NCI-H774 (cell line): ENCODE measurements at regions not wholly inside any gene's neighbourhood (a gene's known extent, or its start where the extent isn't known, plus 50 kb on each side); places are given as distances from the start of the nearest gene placed in this dataset.
"Not testable (repeated sequence)": the region's sequence is repeated elsewhere in the genome, so short reads cannot be mapped to it uniquely, and the experiment has no call there.

Experiments used
- DNase-seq: peaks from one replicate; lab custom pipeline; 2025; lab: John Stamatoyannopoulos, UW

DNA sequence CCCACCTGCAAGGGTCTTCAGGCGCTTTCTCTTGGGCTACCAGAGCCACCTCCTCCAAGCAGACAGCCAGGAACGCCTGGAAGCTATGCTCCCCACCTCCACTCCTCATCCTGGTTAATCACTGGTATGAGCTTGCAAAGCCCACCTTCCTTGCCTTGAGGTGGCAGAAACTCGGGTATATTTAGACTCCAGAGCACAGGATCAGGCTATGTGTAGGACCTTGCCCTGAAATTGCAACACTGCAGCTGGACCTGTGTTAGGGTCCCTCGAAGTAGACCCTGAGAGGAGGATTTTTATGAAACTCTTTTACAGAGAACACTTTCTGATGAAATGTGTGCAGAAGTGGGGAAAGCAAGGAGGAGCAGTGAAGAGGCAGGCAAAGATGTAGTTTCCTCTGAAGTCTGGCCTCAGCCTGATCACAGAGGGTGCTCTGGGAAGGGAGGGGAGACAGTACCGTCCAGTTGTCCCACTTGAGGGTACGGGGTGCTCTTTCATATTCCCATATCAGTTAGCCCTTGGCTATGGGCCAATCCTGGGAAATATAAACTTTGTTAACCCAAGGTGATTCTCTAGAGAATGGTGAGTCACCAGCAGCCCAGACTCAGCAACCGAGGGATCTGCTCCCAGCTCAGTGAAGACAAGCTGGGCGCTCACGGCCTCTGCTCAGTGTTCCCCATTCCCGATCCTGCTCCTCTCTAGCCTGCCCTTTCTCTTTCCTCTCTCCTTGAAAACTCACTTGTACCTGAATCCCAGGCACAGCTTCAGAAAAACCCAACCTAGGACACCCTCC is 157.9 kb downstream of the UQCRFS1 start:
- no peak for DNase-seq

DNA sequence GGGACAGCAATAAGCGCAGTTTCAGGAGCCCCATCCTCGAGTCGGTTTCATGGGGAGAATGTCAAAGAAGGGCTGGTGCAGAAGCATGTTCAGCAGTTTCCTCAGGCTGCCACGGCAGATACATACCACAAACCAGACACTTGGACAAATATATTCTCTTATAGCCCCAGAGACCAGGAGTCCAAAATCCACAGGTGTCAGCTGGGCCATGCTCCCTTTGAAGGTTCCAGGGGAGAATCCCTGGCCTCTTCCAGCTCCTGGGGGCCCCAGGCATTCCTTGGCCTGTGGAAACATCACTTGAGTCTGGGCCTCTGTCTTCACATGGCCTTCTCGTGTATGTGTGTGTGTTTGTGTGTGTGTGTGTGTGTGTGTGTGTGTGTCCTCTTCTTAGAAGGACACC is 164.1 kb downstream of the UQCRFS1 start:
- no peak for DNase-seq

DNA sequence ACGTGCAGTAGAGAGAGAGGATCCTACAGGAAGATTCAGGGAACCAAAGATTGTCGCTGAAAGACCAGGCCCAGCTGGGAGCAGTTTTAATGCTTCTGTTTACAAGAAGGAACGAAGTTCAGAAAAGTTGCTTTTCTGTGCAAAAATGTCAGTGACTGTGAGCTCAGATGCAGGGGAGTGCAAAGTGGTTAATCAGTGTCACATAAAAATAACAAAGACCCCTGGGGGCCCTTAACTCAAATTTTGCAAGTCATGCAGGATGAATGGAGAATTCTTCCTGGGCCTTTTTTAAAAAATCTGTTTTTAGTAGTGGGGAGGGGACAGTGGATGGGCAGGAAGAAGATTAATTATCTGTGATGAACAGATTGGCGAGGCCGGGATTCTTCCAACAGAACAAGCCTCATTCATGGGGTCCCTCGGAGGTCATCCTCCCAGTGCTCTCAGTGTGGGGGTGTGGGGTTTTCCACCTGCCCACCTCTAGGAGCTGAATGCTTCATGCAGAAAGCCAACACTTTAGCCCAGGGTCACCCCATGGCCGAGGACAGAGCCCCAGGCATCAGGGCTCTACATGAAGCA is 167.2 kb downstream of the UQCRFS1 start:
- no peak for DNase-seq

DNA sequence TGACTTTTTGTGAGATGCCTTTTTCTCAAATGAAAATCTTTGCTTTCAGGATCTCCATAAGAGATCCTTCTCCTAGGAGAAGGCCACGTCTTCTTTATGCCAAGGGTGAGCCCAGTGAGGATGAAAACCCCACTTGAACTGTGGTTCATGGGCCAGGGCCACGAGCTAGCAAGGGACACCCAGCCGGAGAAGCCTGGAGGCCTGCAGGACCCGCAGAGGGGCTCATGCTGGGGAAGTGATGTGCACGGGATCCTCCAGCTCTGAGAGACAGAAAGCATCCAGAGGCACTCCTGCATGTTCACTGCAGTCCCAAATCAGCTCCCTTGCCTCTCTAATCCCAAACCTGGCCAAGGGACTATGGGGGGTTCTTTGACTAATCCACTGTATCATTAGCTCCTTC is 168.9 kb downstream of the UQCRFS1 start:
- no peak for DNase-seq

DNA sequence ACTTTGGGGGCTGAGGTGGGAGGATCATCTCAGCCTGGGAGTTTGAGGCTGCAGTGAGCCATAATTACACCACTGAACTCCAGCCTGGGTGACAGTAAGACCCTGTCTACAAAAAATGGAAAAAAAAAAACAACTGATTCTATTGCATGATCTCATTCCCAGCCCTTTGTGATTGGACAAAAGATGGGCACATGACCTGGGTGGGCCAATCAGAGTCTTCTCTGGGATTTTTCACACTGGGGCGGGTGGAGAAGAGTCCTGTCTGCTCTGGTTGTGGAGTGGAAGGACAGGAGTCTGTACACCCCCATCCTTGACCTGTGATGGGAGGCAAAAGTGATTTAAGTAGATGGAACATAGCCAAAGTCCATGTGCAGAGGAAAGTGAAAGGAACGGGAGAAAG is 170.5 kb downstream of the UQCRFS1 start:
- no peak for DNase-seq

DNA sequence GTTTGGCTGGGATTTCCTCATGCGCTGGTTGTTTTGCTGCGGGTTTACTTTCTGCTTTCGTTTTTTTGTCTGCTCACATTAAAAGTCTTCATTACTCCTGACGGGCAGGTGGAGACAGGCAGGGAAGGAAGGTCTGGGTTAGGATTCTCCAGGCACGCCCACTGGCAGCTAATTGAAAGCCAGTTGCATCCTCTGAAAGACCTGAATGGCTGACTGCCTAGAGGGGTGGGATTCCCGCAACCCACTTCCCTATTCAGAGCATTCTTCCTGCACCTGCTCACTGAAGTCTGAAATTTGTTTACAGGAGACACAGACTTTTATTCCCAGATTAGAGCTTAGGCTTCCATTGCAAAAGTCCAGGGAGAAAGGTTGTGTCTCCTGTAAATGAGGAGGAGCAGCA is 172.0 kb downstream of the UQCRFS1 start:
- peak; percentile 64 for DNase-seq

DNA sequence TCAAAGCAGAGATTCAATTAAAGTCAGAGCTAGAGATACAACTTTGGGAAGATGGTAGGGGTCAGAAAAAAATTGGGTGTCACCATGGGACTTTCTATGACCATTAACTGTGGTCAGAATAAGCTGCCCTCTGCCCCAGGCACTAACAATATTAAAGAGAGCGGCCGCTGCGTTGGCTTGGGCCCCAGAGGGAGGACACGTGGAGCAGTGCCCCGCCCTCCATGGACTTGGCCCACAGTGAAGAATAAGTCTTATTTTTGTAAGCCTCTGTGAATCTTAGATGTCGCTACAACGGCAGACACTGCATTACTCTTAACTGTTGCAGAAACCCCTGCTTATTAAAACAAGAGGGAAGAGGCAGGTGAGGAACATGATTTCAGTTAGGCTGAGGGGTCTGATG is 172.7 kb downstream of the UQCRFS1 start:
- DNase-seq: no peak

DNA sequence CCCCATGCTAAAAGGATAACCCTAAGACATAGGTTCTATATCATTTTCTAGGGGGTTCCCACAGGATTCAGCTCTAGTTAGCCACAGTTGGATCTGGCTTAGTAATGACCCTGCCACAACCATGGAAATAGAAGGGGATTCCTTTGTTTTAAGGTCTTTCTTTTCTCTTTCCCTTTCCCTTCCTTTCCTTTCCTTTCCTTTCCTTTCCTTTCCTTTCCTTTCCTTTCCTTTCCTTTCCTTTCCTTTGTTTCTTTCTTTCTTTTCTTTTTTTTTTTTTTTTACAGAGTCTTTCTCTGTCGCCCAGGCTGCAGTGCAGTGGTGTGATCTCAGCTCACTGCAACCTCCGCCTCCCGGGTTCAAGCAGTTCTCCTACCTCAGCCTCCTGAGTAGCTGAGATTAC is 173.9 kb downstream of the UQCRFS1 start:
- DNase-seq: not testable (repeated sequence)

DNA sequence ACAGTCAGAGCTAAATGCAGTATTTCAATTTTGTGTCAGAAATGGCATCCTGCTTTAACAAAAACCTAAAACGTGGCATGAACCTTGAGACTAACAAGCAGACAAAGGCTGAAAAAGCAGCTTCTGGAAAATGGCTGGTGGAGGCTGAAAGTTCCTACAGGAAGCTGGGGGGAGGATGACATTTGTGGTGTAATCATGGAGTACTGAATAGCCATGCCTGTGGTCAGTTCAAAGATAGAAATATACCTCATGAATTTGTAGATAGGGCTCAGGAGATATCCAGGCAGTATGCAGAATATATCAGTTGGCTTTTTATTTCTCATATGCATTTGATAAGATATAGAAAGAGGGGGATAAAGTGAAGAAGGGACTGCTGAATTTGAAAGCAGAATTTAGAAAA is 181.7 kb downstream of the UQCRFS1 start:
- DNase-seq: no peak

DNA sequence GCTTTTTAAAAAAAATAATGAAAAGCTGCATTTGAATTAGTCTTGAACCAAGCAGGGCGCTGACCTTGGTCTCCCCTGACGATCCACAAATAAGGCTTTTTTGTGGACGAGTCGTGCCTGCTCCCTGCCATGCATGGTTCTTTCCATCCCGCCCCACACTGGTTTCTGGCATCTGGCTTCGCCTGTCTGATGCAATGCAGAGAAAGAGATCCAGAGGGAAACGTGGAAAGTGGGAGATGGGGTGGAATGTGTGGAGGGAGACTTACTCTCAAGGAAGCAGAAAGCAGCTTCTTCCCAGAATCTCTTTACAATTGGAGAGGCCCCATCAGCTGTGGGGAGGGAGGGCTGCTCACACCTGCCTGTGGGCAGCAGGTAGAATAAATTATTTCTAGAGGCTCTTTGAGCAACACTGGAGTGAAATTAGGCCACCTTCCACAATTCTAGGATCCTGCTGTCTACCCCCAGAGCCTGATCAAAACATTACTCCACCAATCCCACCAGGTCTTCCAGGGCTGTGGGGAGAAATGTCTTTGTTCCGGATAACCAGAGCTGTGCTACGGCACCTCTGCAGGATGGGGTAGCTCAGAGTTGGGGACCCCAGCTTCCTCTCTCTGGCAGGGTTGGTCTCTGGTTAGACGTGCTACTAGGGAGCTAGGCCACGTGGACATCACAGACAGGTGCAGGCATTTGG is 183.5 kb downstream of the UQCRFS1 start:
- DNase-seq: no peak

DNA sequence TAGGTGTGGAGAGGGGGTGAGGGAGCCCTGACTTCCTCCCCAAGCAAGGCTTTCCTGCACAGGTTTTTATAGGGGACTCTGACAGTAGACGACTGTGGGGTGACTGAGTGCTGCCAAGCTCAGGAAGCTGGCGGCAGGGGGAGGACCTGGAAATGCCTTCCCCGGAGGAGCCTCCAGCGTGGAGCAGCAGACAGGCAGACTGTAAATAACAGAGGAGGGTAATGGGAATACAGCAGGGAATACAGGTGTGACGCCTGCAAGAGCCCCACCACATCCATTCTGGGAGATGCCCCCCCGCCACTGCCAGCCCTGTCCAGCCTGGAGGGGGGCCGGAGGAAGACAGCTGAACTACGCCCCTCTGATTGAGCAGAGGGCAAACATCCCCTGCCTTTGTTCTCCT is 190.4 kb downstream of the UQCRFS1 start:
- DNase-seq: no peak

DNA sequence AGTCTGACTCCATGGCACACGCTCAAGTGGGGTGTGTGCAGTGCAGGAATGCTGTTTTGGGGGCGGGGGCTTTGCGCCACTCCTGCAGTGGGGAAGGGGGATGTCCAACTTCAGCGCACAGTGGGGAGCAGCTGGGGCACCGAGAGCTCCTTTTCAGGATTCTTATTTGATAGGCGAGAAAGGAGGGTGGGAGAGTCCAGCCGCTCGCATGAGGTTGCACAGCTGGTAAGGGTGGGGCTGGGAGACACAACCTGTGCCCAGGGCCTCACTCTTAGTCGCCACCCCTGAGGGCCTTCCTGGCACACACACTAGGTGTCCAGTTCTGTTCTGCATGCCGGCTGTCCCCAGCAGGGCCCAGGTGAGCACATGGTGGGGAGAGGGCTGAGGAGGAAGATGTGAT is 190.8 kb downstream of the UQCRFS1 start:
- DNase-seq: no peak

DNA sequence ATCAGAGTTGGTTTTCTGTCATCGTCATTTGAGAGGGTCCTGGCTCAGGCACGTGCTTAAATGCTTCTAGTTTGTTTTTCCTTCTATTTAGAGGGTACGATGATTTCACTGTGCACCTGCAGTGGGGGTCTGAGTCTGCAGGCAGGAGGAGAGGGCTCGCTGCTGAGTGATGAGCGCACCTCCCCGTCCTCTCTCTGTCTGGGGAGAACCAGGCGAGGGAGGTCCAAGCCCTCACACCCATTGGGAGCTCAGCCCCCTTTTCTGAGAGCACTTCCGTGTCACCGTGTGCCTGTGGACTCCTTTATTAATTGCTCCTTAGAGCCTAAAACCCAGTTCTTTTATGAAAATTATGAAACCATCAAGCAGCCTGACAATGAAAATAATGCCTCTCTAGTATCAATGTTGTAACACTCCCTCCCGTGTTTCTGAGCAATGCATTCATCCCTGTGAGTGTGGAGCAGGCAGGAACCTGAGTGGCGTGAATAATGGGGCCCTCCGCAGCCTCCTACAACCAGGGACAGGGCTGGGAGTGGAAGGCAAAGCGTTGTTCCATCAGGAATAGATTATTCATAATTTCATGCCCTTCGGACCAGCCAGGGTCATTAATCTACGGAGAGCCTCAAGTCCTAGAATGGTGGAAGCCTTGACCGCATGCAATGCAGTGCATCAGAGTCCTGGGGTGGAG is 191.6 kb downstream of the UQCRFS1 start:
- no peak for DNase-seq

DNA sequence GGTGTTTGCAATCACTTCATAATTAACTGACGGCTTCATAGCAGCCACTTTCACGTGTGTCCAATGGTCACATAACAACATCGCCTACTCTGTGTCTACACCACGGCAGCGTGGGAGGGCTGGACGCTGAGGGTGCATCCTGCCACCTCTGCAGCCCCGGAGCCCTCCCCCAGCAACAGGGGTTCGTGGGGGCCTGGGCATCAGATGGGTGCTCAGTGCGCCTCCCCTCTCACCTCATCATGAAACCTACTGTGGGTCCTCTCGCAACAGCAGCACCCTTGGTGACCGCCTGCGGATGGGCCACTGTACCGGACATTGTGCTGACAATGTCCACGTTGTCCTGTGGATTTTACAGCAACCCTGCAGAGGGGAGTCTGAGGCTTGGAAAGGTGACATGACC is 193.5 kb downstream of the UQCRFS1 start:
- DNase-seq: no peak

DNA sequence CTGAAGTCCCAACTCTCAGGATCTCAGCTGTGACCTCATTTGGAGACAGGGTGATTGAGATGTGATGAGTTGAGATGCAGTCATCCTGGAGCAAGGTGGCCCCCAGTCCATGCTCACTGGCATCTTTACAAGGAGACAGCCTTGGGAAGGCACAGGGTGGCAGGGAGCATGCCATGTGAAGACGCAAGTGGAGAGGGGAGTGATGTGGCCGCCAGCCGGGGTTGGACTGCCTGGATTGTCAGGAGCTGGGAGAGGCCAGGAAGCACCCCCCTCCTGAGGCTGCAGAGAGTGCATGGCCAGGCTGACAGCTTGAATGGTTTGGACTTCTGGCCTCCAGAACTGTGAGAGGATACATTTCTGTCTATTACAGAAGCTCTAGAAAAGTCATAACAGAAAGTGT is 194.4 kb downstream of the UQCRFS1 start:
- no peak for DNase-seq

DNA sequence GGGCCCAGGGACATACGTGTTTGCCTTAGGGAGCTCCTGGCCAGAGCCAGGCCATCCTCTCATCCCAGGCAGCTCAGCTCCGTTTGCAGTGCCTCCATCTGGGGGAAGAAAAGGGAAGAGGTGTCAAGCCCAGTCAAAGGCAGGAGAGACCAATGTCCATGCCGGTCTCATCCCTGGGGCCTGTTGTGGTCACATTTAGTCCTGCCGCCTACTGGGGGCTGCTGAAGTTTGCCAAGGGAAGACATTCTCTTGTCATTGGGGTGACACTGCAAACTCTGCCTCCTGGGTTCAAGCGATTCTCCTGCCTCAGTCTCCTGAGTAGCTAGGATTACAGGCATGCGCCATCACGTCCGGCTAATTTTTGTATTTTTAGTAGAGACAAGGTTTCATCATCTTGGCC is 195.2 kb downstream of the UQCRFS1 start:
- no peak for DNase-seq

DNA sequence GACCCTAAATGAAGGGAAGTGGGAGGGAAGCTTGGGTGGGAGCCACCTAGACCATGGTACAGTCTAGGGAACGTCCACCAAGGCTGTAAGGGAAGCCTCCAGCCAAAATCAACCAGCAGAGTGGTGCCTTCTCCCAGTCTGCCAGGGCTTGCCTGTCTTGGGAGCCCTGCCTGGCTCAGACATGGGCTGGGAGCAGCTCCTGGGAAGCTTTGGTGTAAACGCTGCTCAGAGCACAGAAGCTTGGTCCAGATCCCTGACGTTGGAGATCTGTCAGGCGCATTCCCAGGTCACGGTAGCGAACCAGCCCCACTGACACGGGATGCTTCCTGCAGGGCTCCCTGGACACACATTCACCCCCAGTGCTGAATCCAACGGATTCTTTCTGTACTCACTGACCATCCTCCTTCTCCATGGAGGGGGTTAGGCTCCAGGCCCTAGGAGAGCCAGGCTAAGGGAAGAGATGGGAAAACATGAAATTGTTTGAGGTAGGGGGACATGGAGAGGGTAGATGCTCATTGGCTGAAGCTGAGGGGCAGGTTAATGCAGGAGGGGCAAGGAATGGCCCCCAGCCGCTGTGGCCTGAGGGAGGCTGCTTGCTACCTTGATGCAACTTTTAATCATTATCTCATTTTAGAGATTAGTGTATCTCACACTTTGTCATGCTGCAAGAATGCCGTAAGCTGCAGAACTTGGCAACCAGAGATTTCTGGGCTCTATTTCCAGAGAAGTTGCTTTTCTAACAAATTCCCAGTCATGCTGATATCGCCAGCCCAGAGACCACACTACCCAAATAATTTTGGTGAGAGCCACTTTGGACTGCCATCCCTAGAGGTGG is 195.8 kb downstream of the UQCRFS1 start:
- DNase-seq: no peak

DNA sequence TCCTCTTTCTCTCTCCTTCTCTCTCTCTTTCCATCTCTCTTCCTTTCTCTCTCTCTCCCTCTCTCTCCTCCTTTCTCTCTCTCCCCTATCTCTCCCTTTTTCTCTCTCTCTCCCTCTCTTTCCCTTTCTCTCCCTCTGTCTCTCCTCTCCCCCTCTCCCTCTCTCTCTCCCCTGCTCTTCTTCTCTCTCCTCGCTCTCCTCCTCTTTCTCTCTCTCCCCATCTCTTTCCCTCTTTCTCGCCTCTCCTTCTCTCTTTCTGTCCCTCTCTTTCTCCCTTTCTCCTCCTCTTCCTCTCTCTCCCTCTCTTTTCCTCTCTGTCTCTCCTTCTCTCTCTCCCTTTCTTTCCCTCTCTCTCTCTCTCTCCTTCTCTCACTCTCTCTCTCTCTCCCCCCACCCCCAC is 196.6 kb downstream of the UQCRFS1 start:
- no peak for DNase-seq

DNA sequence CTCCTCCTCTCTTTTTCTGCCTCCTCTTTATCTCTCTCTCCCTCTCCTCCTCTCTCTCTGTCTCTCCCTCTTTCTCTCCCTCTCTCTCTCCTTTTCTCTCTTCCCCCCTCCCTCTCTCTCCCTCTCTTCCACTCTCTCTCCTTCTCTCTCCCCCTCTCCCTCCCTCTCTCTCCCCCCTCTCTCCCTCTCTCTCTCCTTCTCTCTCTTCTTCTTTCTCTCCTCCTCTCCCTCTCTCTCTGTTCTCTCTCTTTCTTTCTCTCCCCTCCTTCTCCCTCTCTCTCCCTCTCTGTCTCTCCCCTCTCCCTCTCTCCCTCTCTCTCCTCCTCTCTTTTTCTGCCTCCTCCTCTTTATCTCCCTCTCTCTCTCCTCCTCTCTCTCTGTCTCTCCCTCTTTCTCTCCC is 197.4 kb downstream of the UQCRFS1 start:
- no peak for DNase-seq

DNA sequence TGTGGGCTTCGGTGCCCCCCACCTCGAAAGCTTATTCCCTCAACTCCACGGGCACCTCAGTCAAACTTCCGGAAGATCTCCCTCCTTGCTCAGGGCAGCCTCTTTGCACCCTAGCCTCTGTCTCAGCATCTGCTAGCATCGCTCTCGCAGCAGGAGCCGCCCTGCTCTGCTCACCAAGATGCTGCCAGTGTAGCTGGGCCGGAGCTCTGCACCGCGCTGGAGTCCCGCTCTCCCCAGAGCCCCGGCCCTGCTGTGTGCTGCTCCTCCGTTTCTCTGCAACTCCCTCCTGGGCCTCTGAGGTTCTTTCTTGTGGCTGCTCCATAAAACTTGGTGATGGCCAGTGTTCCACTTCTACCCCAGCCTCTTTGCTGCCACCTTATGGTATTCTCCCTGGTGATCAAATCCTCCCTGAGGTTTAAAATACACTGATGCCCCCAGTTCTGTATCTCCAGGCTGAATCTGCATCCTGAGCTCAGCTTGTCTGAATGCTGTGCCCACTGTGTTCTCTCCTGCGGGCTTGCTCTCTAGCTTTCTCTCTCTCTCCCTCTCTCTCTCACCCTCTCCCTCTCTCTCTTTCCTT is 198.0 kb downstream of the UQCRFS1 start:
- DNase-seq: no peak

DNA sequence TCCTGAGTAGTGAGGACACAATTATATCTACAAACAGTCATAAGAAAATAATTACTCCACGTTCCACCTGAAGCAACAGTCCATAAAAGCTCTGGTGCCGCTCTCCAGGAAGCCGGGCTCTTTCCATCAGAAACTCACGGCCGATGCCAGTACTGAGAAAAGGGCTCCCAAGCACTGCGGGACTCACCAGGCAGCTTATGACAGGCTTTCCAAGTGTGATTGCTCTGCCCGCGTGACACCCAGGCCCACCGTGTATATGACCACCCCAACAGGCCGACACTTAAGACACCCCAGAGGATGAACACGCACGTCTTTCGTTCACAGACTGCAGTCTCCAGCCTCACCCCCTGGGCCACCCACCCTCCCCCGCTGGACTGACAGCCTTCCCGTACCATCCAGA is 199.0 kb downstream of the UQCRFS1 start:
- DNase-seq: no peak

DNA sequence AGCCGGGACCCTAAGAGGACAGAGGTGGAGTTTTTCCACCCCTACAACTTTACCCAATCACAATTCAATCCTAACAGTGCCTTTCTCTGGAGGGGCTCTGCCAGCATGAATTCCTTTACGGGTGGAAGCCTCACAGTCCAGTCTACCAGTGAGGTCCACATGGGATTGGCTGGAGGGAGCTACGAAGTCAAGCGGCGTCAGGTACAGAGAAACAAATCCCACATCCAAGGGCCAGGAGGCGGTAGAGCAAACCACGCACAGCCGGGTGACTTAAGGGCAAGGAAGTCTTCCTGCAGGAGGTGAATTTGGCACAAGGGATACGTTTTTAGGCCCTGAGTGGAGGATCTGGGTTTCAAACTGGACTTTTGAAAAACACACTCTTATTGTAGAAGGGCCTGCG is 199.6 kb downstream of the UQCRFS1 start:
- DNase-seq: no peak
